K562 (cell line): ENCODE measurements at regions not wholly inside any gene's neighbourhood (a gene's known extent, or its start where the extent isn't known, plus 50 kb on each side); places are given as distances from the start of the nearest gene placed in this dataset.

ENCODE experiments used
- ATAC-seq: fragments of 200-7000 bp; cut with Tn5 transposase; 3 replicates; pipeline ENCODE4 v1.9.1; 2020; ENCODE audit warnings: moderate library complexity
- BruUV-seq: library from RNA; stranded (reverse); fragments of 400-500 nt; replicated peaks from 2 replicates; lab custom pipeline; 2021; lab: Mats Ljungman, UMichigan
- CTCF ChIA-PET: fragments of 300-600 bp; formaldehyde crosslinking; extraction: SDS; loops from one replicate; lab custom pipeline; 2021; ENCODE audit warnings: low intra/inter-chr PET ratio; lab: Yijun Ruan, JAX
- POLR2A ChIA-PET: fragments of 300-600, 350-650 bp; sonication (Branson Sonifier 250); formaldehyde crosslinking; extraction: SDS; loops from one replicate; lab custom pipeline; 2021; ENCODE audit warnings: antibody characterized with exemption, inconsistent platforms; lab: Yijun Ruan, JAX
- DNase-seq, 4 experiments: peaks; one replicate each; pipeline versions ENCODE4 v3.0.0 to v3.0.0-alpha.2; 2011 to 2018; ENCODE audit warnings: low spot score in 3 of 4, mixed read lengths in 3 of 4; ENCODE audit errors: extremely low read depth in 1 of 4
- FAIRE-seq: peaks from 2 replicates; lab custom pipeline; 2011; peaks lifted over from hg19 to GRCh38; lab: Jason Lieb, UNC
- H2AFZ ChIP-seq: 2 replicates; pipeline ENCODE4 v1.6.0; 2011; ENCODE audit warnings: low read depth, low read length, control low read depth, inconsistent platforms
- H3K27ac ChIP-seq: fragments of 200-600 bp; 3 replicates; pipeline ENCODE4 v1.8.0; 2011; ENCODE audit warnings: low read depth, mild to moderate bottlenecking, control low read depth, inconsistent platforms, low read length, moderate library complexity, mixed read lengths; ENCODE audit errors: extremely low read depth
- H3K27me3 ChIP-seq, 2 experiments: fragments of 300-600 bp in 1 of 2; 2 replicates in 1 of 2; 3 replicates in 1 of 2; pipeline versions ENCODE4 v1.6.0 to v1.8.0; 2011; ENCODE audit warnings: inconsistent platforms in 2 of 2, low read length in 2 of 2, mild to moderate bottlenecking in 1 of 2, mixed read lengths in 1 of 2, moderate library complexity in 1 of 2; ENCODE audit not compliant: control insufficient read depth in 2 of 2, insufficient read depth in 2 of 2
- H3K36me3 ChIP-seq: fragments of 300-600 bp; 3 replicates; pipeline ENCODE4 v1.8.0; 2011; ENCODE audit warnings: mild to moderate bottlenecking, low read length, inconsistent platforms; ENCODE audit not compliant: control insufficient read depth, insufficient read depth
- H3K4me1 ChIP-seq, 2 experiments: fragments of 200-600 bp in 1 of 2; replicated peaks in 1 of 2; 2 replicates in 1 of 2; 3 replicates in 1 of 2; pipeline versions ENCODE4 v1.5.1 to v1.8.0; 2011; ENCODE audit warnings: inconsistent platforms in 2 of 2, low read length in 2 of 2, mild to moderate bottlenecking in 1 of 2, mixed read lengths in 1 of 2, moderate library complexity in 1 of 2; ENCODE audit not compliant: control insufficient read depth in 2 of 2, insufficient read depth in 2 of 2
- H3K4me2 ChIP-seq: 2 replicates; pipeline ENCODE4 v1.6.1; 2011; ENCODE audit warnings: low read length, control low read depth, inconsistent platforms, mixed read lengths; ENCODE audit not compliant: insufficient read depth
- H3K4me3 ChIP-seq: fragments of 200-600 bp; sonication (generic), shearing (Covaris generic); 2 replicates; pipeline ENCODE4 v1.5.1; 2016; ENCODE audit warnings: control low read depth, inconsistent platforms
- H3K79me2 ChIP-seq: fragments of 200-600 bp; 3 replicates; pipeline ENCODE4 v1.8.0; 2011; ENCODE audit warnings: low read length, inconsistent platforms; ENCODE audit not compliant: control insufficient read depth, insufficient read depth
- H3K9ac ChIP-seq, 2 experiments: 2 replicates each; pipeline versions ENCODE4 v1.6.0 to v1.6.1; 2011; ENCODE audit warnings: low read depth in 2 of 2, low read length in 2 of 2, control low read depth in 1 of 2, inconsistent platforms in 1 of 2, mild to moderate bottlenecking in 1 of 2, mixed read lengths in 1 of 2; ENCODE audit not compliant: insufficient read depth in 1 of 2
- H3K9me1 ChIP-seq: one replicate; pipeline ENCODE4 v1.6.0; 2011; ENCODE audit warnings: inconsistent platforms, mild to moderate bottlenecking, low read length, moderate library complexity; ENCODE audit not compliant: control insufficient read depth, insufficient read depth
- H3K9me3 ChIP-seq: replicated peaks from 2 replicates; pipeline ENCODE4 v1.5.1; 2011; ENCODE audit warnings: low read depth, low read length, inconsistent platforms; ENCODE audit not compliant: control insufficient read depth, insufficient read depth
- H4K20me1 ChIP-seq: replicated peaks from 2 replicates; pipeline ENCODE4 v1.6.1; 2011; ENCODE audit warnings: low read length, inconsistent platforms, mixed read lengths; ENCODE audit not compliant: control insufficient read depth, insufficient read depth
- EZH2 ChIP-seq: IDR thresholded peaks from 2 replicates; pipeline ENCODE4 v1.6.1; 2012; ENCODE audit warnings: low read depth, mild to moderate bottlenecking, inconsistent platforms, low read length, borderline replicate concordance
- KAT8 ChIP-seq: fragments of 450-650 bp; IDR thresholded peaks from 2 replicates; pipeline ENCODE4 v1.6.1; 2016; ENCODE audit warnings: low read depth, mild to moderate bottlenecking
- POLR2AphosphoS2 ChIP-seq: IDR thresholded peaks from 2 replicates; pipeline ENCODE4 v1.6.1; 2012; ENCODE audit warnings: low read length, improper control_type of control experiment
- PURB ChIP-seq: sonication (generic); formaldehyde crosslinking; IDR thresholded peaks from 2 replicates; pipeline ENCODE4 v1.9.0; 2021; ENCODE audit warnings: low read depth, mild to moderate bottlenecking, missing genetic modification reagents
- RBM17 ChIP-seq: fragments of 200-400 bp; formaldehyde crosslinking; IDR thresholded peaks from 2 replicates; pipeline ENCODE4 v1.6.1; 2017; ENCODE audit warnings: low read depth, mild to moderate bottlenecking, low read length, borderline replicate concordance
- ZNF212 ChIP-seq: fragments of 450-650 bp; formaldehyde crosslinking; IDR thresholded peaks from 2 replicates; pipeline ENCODE4 v1.4.0; 2020; ENCODE audit warnings: mild to moderate bottlenecking
- ZNF347 ChIP-seq: fragments of 450-650 bp; formaldehyde crosslinking; IDR thresholded peaks from 2 replicates; pipeline ENCODE4 v1.4.0; 2020; ENCODE audit warnings: low read depth, mild to moderate bottlenecking, moderate library complexity
- ZNF445 ChIP-seq: fragments of 250-450 bp; sonication (Bioruptor Pico); IDR thresholded peaks from 2 replicates; pipeline ENCODE4 v1.4.0; 2020; ENCODE audit warnings: low read depth, mild to moderate bottlenecking, moderate library complexity
- ZNF449 ChIP-seq: fragments of 250-450 bp; sonication (Bioruptor Pico); IDR thresholded peaks from 2 replicates; pipeline ENCODE4 v1.8.0; 2022; ENCODE audit warnings: moderate library complexity, mild to moderate bottlenecking, inconsistent platforms
- WGBS: fragments of 100-300 bp; shearing (Covaris generic); methylation state at CpG from one replicate; pipeline ENCODE4 v1.1.6; 2016; ENCODE audit warnings: low coverage, mixed read lengths; ENCODE audit not compliant: insufficient coverage; ENCODE audit errors: missing lambda C conversion rate; 5-methylcytosine and 5-hydroxymethylcytosine counted together
- in situ Hi-C: fragments of 300-500 bp; cut with MboI; formaldehyde crosslinking; loops from 4 replicates; pipeline ENCODE4 v1.15.0; 2018; ENCODE audit warnings: inconsistent platforms, mixed read lengths
- intact Hi-C: fragments of 100-400 bp; cut with micrococcal nuclease; formaldehyde crosslinking; loops from 2 replicates; pipeline ENCODE4 v1.14.2; 2022

DNA sequence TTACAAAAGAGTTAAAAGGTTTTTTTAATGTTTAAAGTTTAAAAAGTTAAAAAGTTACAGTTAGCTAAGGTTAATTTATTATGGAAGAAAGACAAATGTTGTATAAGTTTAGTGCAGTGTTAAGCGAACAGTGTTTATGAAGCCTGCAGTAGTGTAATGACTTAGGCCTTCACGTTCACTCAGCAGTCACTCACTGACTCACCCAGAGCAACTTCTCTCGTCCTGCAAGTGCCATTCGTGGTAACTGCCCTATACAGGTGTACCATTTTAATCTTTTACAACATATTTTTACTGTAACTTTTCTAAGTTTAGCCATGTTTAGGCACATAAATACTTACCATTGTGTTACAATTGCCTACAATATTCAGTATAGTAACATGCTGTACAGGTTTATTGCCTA, 398.2 kb upstream of the NBEA start:
- POLR2A ChIA-PET, result no interaction called here
- H3K27me3 ChIP-seq, result no peaks in the 10 kb centered on the region
- intact Hi-C loops (no loop called here), in situ Hi-C loops (no loop called here)
- H3K9ac ChIP-seq, result no peak overlapping the region
- FAIRE-seq (no peak), DNase-seq (no peak), ATAC-seq (no peak)
- 0% methylated on average over 4 of the region's 4 CpGs for WGBS
- H2AFZ ChIP-seq, result no peak overlapping the region
- no peak for TF ChIP-seq ZNF347
- no peak for TF ChIP-seq ZNF212
- no peak for TF ChIP-seq POLR2AphosphoS2
- no peak for TF ChIP-seq RBM17
- TF ChIP-seq KAT8, result no peak
- TF ChIP-seq ZNF445 (CRISPR knock-in tag), result no peak
- H3K27ac ChIP-seq, result no peak overlapping the region
- H4K20me1 ChIP-seq, result no peaks in the 10 kb centered on the region
- CTCF ChIA-PET, result no interaction called here
- BruUV-seq, result no TSS peak
- H3K9me3 ChIP-seq, result no peaks in the 10 kb centered on the region
- no peak overlapping the region for H3K4me3 ChIP-seq
- no peak overlapping the region for H3K4me2 ChIP-seq
- H3K4me1 ChIP-seq, result no peaks in the 10 kb centered on the region
- H3K36me3 ChIP-seq, result no peaks in the 10 kb centered on the region
- H3K79me2 ChIP-seq, result no peaks in the 10 kb centered on the region
- no peaks in the 10 kb centered on the region for H3K9me1 ChIP-seq

GRCh38 chr13:34545461-34545860, 396.6 kb upstream of the NBEA start:
- no peak overlapping the region for H3K4me3 ChIP-seq
- H3K36me3 ChIP-seq, result no peaks in the 10 kb centered on the region
- DNase-seq (no peak), FAIRE-seq (no peak), ATAC-seq (no peak)
- H3K27me3 ChIP-seq, result no peaks in the 10 kb centered on the region
- no TSS peak for BruUV-seq
- H3K79me2 ChIP-seq, result no peaks in the 10 kb centered on the region
- no peak overlapping the region for H3K27ac ChIP-seq
- POLR2A ChIA-PET, result no interaction called here
- intact Hi-C loops, result no loop called here
- no peak overlapping the region for H3K9ac ChIP-seq
- no peak overlapping the region for H2AFZ ChIP-seq
- WGBS, result 0% methylated on average over 2 of the region's 2 CpGs
- CTCF ChIA-PET, result no interaction called here
- H3K4me1 ChIP-seq, result no peaks in the 10 kb centered on the region
- TF ChIP-seq PURB (CRISPR knock-in tag), result no peak
- TF ChIP-seq ZNF449, result no peak
- no peak for TF ChIP-seq EZH2
- no peaks in the 10 kb centered on the region for H3K9me3 ChIP-seq
- no peaks in the 10 kb centered on the region for H4K20me1 ChIP-seq
- H3K4me2 ChIP-seq, result no peak overlapping the region
- no peaks in the 10 kb centered on the region for H3K9me1 ChIP-seq
- in situ Hi-C loops, result no loop called here
